Natural killer cell treated with Interleukin-12 subunit alpha and Interleukin-12 subunit beta and Interleukin-15 and Interleukin-18, amount 100 ng/mL, for 72 hours (primary cell): ENCODE measurements at regions not wholly inside any gene's neighbourhood (a gene's known extent, or its start where the extent isn't known, plus 50 kb on each side); places are given as distances from the start of the nearest gene placed in this dataset.

ENCODE experiments used
- ATAC-seq, 2 donors: fragments of 150-1000 bp; cut with Tn5 transposase in 1 of 2; sonication (Bioruptor Pico), chemical (Tn5 transposase) in 1 of 2; 2 replicates each; pipeline ENCODE4 v1.10.0; 2021
- DNase-seq: peaks from one replicate; pipeline ENCODE4 v3.0.0; 2022; ENCODE audit warnings: low spot score
- H3K27ac Mint-ChIP-seq, 2 donors: 1 replicate in 1 of 2; 2 replicates in 1 of 2; pipeline ENCODE4 v1.8.0; 2022; ENCODE audit warnings: mixed read lengths in 2 of 2, mild to moderate bottlenecking in 1 of 2, moderate library complexity in 1 of 2
- H3K27me3 Mint-ChIP-seq, 2 donors: 1 replicate in 1 of 2; 2 replicates in 1 of 2; pipeline ENCODE4 v1.8.0; 2022; ENCODE audit warnings: mixed read lengths in 2 of 2
- H3K36me3 Mint-ChIP-seq: one replicate; pipeline ENCODE4 v1.8.0; 2022; ENCODE audit warnings: mixed read lengths
- H3K4me1 Mint-ChIP-seq, 2 donors: 1 replicate in 1 of 2; 2 replicates in 1 of 2; pipeline ENCODE4 v1.8.0; 2022; ENCODE audit warnings: low read depth in 2 of 2, mixed read lengths in 2 of 2, mild to moderate bottlenecking in 1 of 2
- H3K4me3 Mint-ChIP-seq: one replicate; pipeline ENCODE4 v1.8.0; 2022; ENCODE audit warnings: mixed read lengths
- H3K9me3 Mint-ChIP-seq: 2 replicates; pipeline ENCODE4 v1.8.0; 2022; ENCODE audit warnings: mixed read lengths

- H3K27ac Mint-ChIP-seq = no peak overlapping the region
Measured at GRCh38 chr2:100645695-100646429, 83.1 kb downstream of the PDCL3 start.

GRCh38 chr2:100647709-100648108, 84.9 kb downstream of the PDCL3 start:
- Mint-ChIP-seq H3K27me3 (peaks cover 6 to 12% of the 10 kb centered on the region in 2 donors), H3K27ac (no peak overlapping the region), H3K36me3 (peaks cover 6% of the 10 kb centered on the region), H3K4me3 (no peak overlapping the region), H3K4me1 (peaks cover 16 to 17% of the 10 kb centered on the region in 2 donors), H3K9me3 (peaks cover 4% of the 10 kb centered on the region)
- DNase-seq (no peak), ATAC-seq (no peak)

More at GRCh38 chr2:100645695-100646429, 83.1 kb downstream of the PDCL3 start:
- peaks cover 6 to 12% of the 10 kb centered on the region in 2 donors for H3K27me3 Mint-ChIP-seq
- H3K36me3 Mint-ChIP-seq = peaks cover 6% of the 10 kb centered on the region
- peaks cover 16 to 17% of the 10 kb centered on the region in 2 donors for H3K4me1 Mint-ChIP-seq
- H3K9me3 Mint-ChIP-seq = peaks cover 4% of the 10 kb centered on the region
- no peak for DNase-seq
- H3K4me3 Mint-ChIP-seq = no peak overlapping the region
- ATAC-seq = no peak

GRCh38 chr2:100650151-100650550, 87.4 kb downstream of the PDCL3 start:
- Mint-ChIP-seq H3K4me1 (peaks cover 2 to 3% of the 10 kb centered on the region in 2 donors), H3K27ac (no peak overlapping the region), H3K4me3 (no peak overlapping the region), H3K9me3 (peaks cover 4% of the 10 kb centered on the region), H3K36me3 (peaks cover 6% of the 10 kb centered on the region), H3K27me3 (peaks cover 6 to 12% of the 10 kb centered on the region in 2 donors)
- ATAC-seq (no peak), DNase-seq (no peak)

- H3K27ac Mint-ChIP-seq = no peak overlapping the region
- DNase-seq = no peak
- no peaks in the 10 kb centered on the region for H3K9me3 Mint-ChIP-seq
- H3K27me3 Mint-ChIP-seq = peaks cover 5 to 6% of the 10 kb centered on the region in 2 donors
- no peak for ATAC-seq
- no peak overlapping the region for H3K4me3 Mint-ChIP-seq
- H3K4me1 Mint-ChIP-seq = no peaks in the 10 kb centered on the region
- H3K36me3 Mint-ChIP-seq = no peaks in the 10 kb centered on the region
Measured at GRCh38 chr2:100653449-100654035, 90.7 kb downstream of the PDCL3 start.

GRCh38 chr2:100654611-100655010, 91.8 kb downstream of the PDCL3 start:
- no peak for ATAC-seq
- no peak for DNase-seq
- H3K4me1 Mint-ChIP-seq = no peaks in the 10 kb centered on the region
- no peaks in the 10 kb centered on the region for H3K36me3 Mint-ChIP-seq
- no peak overlapping the region for H3K4me3 Mint-ChIP-seq
- peaks cover 9 to 10% of the 10 kb centered on the region in 2 donors for H3K27me3 Mint-ChIP-seq
- no peaks in the 10 kb centered on the region for H3K9me3 Mint-ChIP-seq
- no peak overlapping the region for H3K27ac Mint-ChIP-seq

GRCh38 chr2:100655446-100655845, 92.7 kb downstream of the PDCL3 start:
- H3K36me3 Mint-ChIP-seq = no peaks in the 10 kb centered on the region
- H3K27ac Mint-ChIP-seq = no peak overlapping the region
- H3K9me3 Mint-ChIP-seq = no peaks in the 10 kb centered on the region
- H3K4me3 Mint-ChIP-seq = no peak overlapping the region
- no peak for ATAC-seq
- DNase-seq = no peak
- H3K27me3 Mint-ChIP-seq = peaks cover 13 to 17% of the 10 kb centered on the region in 2 donors
- H3K4me1 Mint-ChIP-seq = no peaks in the 10 kb centered on the region

GRCh38 chr2:100655936-100656534, 93.2 kb downstream of the PDCL3 start:
- DNase-seq (no peak), ATAC-seq (no peak)
- Mint-ChIP-seq H3K9me3 (no peaks in the 10 kb centered on the region), H3K27me3 (peaks cover 13 to 19% of the 10 kb centered on the region in 2 donors), H3K36me3 (no peaks in the 10 kb centered on the region), H3K27ac (no peak overlapping the region), H3K4me3 (no peak overlapping the region), H3K4me1 (no peaks in the 10 kb centered on the region)

- ATAC-seq (no peak), DNase-seq (no peak)
- H3K4me1 Mint-ChIP-seq = no peaks in the 10 kb centered on the region
- no peaks in the 10 kb centered on the region for H3K36me3 Mint-ChIP-seq
- no peak overlapping the region for H3K27ac Mint-ChIP-seq
- H3K27me3 Mint-ChIP-seq = peaks cover 13 to 19% of the 10 kb centered on the region in 2 donors
- no peak overlapping the region for H3K4me3 Mint-ChIP-seq
- no peaks in the 10 kb centered on the region for H3K9me3 Mint-ChIP-seq
Measured at GRCh38 chr2:100658017-100658416, 95.2 kb downstream of the PDCL3 start.

GRCh38 chr2:100660851-100661584, 98.2 kb downstream of the PDCL3 start:
- H3K9me3 Mint-ChIP-seq = no peaks in the 10 kb centered on the region
- H3K27me3 Mint-ChIP-seq = peaks cover 13 to 19% of the 10 kb centered on the region in 2 donors
- H3K27ac Mint-ChIP-seq = no peak overlapping the region
- H3K4me3 Mint-ChIP-seq = no peak overlapping the region
- H3K4me1 Mint-ChIP-seq = no peaks in the 10 kb centered on the region
- no peaks in the 10 kb centered on the region for H3K36me3 Mint-ChIP-seq
- no peak for DNase-seq
- no peak for ATAC-seq

- Mint-ChIP-seq H3K4me3 (no peak overlapping the region), H3K36me3 (no peaks in the 10 kb centered on the region), H3K4me1 (no peaks in the 10 kb centered on the region), H3K27ac (no peak overlapping the region), H3K9me3 (no peaks in the 10 kb centered on the region), H3K27me3 (peaks cover 14 to 19% of the 10 kb centered on the region in 2 donors)
- ATAC-seq = no peak
- DNase-seq = no peak
Measured at GRCh38 chr2:100662866-100663265, 100.1 kb downstream of the PDCL3 start.

GRCh38 chr2:100664021-100664755, 101.4 kb downstream of the PDCL3 start:
- Mint-ChIP-seq H3K27me3 (peaks cover 12 to 15% of the 10 kb centered on the region in 2 donors), H3K4me3 (no peak overlapping the region), H3K4me1 (no peaks in the 10 kb centered on the region), H3K9me3 (no peaks in the 10 kb centered on the region), H3K36me3 (no peaks in the 10 kb centered on the region), H3K27ac (no peak overlapping the region)
- ATAC-seq (no peak), DNase-seq (no peak)

GRCh38 chr2:100664756-100665101, 101.9 kb downstream of the PDCL3 start:
- Mint-ChIP-seq H3K27me3 (peaks cover 9 to 11% of the 10 kb centered on the region in 2 donors), H3K36me3 (no peaks in the 10 kb centered on the region), H3K4me3 (no peak overlapping the region), H3K9me3 (no peaks in the 10 kb centered on the region), H3K27ac (no peak overlapping the region), H3K4me1 (no peaks in the 10 kb centered on the region)
- no peak for DNase-seq
- ATAC-seq = no peak

- DNase-seq = no peak
- Mint-ChIP-seq H3K4me3 (no peak overlapping the region), H3K27me3 (peaks cover 0 to 9% of the 10 kb centered on the region in 2 donors), H3K9me3 (no peaks in the 10 kb centered on the region), H3K4me1 (no peaks in the 10 kb centered on the region), H3K27ac (no peak overlapping the region), H3K36me3 (no peaks in the 10 kb centered on the region)
- no peak for ATAC-seq
Measured at GRCh38 chr2:100666996-100667395, 104.2 kb downstream of the PDCL3 start.
